ENCODE measurements at regions not wholly inside any gene's neighbourhood (a gene's known extent, or its start where the extent isn't known, plus 50 kb on each side); places are given as distances from the start of the nearest gene placed in this dataset.

DNA sequence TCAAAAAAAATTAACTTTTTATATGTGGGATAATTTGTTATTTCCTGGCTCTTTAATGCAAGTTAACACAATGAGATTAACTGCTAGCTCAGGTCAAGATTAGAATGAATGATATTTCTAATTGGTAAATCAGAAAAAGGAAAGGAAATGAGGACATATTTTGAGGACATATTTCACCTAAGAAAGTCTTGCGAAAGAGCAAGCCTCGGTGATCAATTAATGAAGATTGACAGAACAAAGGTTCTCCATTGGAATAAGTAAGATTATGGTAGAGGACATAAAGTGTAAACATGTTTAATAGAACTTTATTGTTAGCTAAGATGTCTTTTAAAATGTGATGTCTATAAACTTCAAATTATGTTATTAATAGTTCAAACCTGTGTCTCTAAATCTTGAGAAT, 1617.8 kb downstream of the KCNT2 start:
- Histone ChIP-seq H3K27me3 (no peaks in the 10 kb centered on the region), H3K36me3 (no peaks in the 10 kb centered on the region), H3K27ac (no peak overlapping the region), H3K4me3 (no peak overlapping the region), H3K9me3 (no peaks in the 10 kb centered on the region), H3K4me1 (no peaks in the 10 kb centered on the region)
- no peak for ATAC-seq
- DNase-seq = no peak
- TF ChIP-seq POLR2A (IDR thresholded peaks at IDR 0.05) = no peak
- in situ Hi-C loops (cut with MboI; ENCODE audit: low sequenced_read_pairs in 4 of 4) (no loop called here), intact Hi-C loops (cut with DNase I; ENCODE audit: low total_unique reads) (no loop called here)

DNA sequence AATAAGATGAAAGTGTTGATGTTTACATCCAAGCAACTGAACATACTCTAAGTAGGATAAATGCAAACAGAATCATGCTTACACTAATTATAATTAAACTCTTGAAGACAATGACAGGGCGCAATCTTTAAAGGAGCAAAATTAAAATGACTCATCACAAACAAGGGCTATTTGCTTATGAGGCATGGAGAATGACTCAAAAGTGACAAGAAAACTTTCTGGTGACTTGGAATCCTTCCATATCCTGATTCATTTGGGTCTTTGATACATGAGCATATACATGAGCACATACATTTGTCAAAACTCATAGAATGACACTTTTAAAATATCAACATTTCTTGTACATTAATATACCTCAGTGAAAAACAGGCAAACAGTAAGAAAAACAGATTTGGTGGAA, 1632.3 kb downstream of the KCNT2 start:
- DNase-seq (no peak), ATAC-seq (no peak)
- intact Hi-C loops (cut with DNase I; ENCODE audit: low total_unique reads) = no loop called here
- Histone ChIP-seq H3K36me3 (no peaks in the 10 kb centered on the region), H3K9me3 (no peaks in the 10 kb centered on the region), H3K27ac (no peak overlapping the region), H3K4me1 (no peaks in the 10 kb centered on the region), H3K4me3 (no peak overlapping the region), H3K27me3 (no peaks in the 10 kb centered on the region)
- in situ Hi-C loops (cut with MboI; ENCODE audit: low sequenced_read_pairs in 4 of 4) = no loop called here
- TF ChIP-seq POLR2A (IDR thresholded peaks at IDR 0.05) = no peak
- TF ChIP-seq, protein P1, sequence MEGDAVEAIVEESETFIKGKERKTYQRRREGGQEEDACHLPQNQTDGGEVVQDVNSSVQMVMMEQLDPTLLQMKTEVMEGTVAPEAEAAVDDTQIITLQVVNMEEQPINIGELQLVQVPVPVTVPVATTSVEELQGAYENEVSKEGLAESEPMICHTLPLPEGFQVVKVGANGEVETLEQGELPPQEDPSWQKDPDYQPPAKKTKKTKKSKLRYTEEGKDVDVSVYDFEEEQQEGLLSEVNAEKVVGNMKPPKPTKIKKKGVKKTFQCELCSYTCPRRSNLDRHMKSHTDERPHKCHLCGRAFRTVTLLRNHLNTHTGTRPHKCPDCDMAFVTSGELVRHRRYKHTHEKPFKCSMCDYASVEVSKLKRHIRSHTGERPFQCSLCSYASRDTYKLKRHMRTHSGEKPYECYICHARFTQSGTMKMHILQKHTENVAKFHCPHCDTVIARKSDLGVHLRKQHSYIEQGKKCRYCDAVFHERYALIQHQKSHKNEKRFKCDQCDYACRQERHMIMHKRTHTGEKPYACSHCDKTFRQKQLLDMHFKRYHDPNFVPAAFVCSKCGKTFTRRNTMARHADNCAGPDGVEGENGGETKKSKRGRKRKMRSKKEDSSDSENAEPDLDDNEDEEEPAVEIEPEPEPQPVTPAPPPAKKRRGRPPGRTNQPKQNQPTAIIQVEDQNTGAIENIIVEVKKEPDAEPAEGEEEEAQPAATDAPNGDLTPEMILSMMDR (IDR thresholded peaks at IDR 0.05 in 4 of 5, conservative IDR thresholded peaks at IDR 0.05 in 1 of 5) = no peak

DNA sequence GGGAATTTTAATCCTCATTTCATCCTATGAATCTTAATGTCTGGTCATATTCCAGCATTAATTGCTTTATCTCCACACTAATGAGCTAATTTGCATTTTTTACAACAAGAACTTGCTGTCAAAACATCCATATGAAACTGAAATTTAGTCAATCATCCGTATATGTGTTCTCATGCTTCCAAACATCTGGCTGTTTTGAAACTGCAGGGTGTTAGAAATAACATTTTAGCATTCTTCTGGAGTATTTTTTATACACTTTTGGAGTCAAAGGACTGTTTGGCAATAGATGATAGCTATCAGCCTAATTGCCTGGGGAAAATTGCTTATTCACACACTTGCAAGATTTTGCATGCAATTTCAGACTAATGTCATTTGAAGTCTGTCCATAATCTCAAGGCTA, 1639.3 kb downstream of the KCNT2 start:
- in situ Hi-C loops (cut with MboI; ENCODE audit: low sequenced_read_pairs in 4 of 4) = no loop called here
- Histone ChIP-seq H3K36me3 (no peaks in the 10 kb centered on the region), H3K27me3 (no peaks in the 10 kb centered on the region), H3K9me3 (no peaks in the 10 kb centered on the region), H3K4me3 (no peak overlapping the region), H3K4me1 (no peaks in the 10 kb centered on the region), H3K27ac (no peak overlapping the region)
- intact Hi-C loops (cut with DNase I; ENCODE audit: low total_unique reads) = no loop called here
- ATAC-seq = no peak
- no peak for TF ChIP-seq POLR2A (IDR thresholded peaks at IDR 0.05)
- TF ChIP-seq, protein P1 (IDR thresholded peaks at IDR 0.05 in 4 of 5, conservative IDR thresholded peaks at IDR 0.05 in 1 of 5) = no peak
- no peak for DNase-seq

DNA sequence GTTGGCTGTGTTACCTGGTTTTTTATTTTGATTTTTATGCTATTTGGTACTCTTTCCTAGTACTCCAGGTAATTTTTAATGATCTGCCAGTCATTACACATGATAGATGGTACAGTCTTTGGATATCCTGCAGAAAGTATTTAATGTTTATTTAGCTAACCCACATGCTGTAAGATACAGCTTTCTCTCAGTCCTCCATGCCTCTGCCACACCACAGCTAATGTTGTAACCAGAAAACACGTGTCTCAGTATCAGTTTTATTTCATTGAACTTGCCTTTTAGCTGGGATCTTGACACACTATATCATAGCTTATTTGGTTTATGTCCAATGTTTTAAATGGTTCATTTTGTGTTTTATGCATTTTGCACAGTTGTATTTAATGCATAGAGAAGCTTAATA, 1648.4 kb downstream of the KCNT2 start:
- Histone ChIP-seq H3K27ac (no peak overlapping the region), H3K9me3 (no peaks in the 10 kb centered on the region), H3K4me1 (no peaks in the 10 kb centered on the region), H3K4me3 (no peak overlapping the region), H3K36me3 (no peaks in the 10 kb centered on the region), H3K27me3 (no peaks in the 10 kb centered on the region)
- intact Hi-C loops (cut with DNase I; ENCODE audit: low total_unique reads) (no loop called here), in situ Hi-C loops (cut with MboI; ENCODE audit: low sequenced_read_pairs in 4 of 4) (no loop called here)
- ATAC-seq = no peak
- no peak for DNase-seq
- no peak for TF ChIP-seq POLR2A (IDR thresholded peaks at IDR 0.05)
- TF ChIP-seq, protein P1 (IDR thresholded peaks at IDR 0.05 in 4 of 5, conservative IDR thresholded peaks at IDR 0.05 in 1 of 5) = no peak

DNA sequence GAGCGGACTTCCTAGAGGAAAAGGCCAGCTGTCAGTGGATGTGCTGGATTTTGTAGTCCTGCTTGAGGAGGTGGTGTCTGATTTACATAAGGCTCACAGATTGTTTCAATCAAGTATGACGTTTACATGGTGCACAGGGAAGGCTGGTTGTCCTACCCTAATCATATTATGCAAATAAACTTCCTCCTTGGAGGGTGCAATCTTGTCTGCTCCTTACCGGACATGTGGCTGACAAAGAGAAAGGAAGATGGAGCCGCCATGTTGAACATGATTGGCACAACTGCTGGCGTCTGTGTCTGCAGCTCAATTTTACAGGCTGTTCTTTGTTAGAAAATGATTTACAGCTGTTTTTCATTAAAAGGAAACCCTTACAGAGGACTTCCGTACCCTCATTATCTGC, 1656.1 kb downstream of the KCNT2 start:
- no peak overlapping the region for H3K4me3 ChIP-seq
- TF ChIP-seq, protein P1 (IDR thresholded peaks at IDR 0.05 in 4 of 5, conservative IDR thresholded peaks at IDR 0.05 in 1 of 5) = no peak
- in situ Hi-C loops (cut with MboI; ENCODE audit: low sequenced_read_pairs in 4 of 4) (no loop called here), intact Hi-C loops (cut with DNase I; ENCODE audit: low total_unique reads) (no loop called here)
- no peaks in the 10 kb centered on the region for H3K9me3 ChIP-seq
- no peak overlapping the region for H3K27ac ChIP-seq
- no peaks in the 10 kb centered on the region for H3K27me3 ChIP-seq
- no peak for DNase-seq
- no peaks in the 10 kb centered on the region for H3K4me1 ChIP-seq
- no peaks in the 10 kb centered on the region for H3K36me3 ChIP-seq
- ATAC-seq = no peak
